ENCODE measurements at regions not wholly inside any gene's neighbourhood (a gene's known extent, or its start where the extent isn't known, plus 50 kb on each side); places are given as distances from the start of the nearest gene placed in this dataset.

- TF ChIP-seq POLR2A (IDR thresholded peaks at IDR 0.05) (no peak), CTCF (IDR thresholded peaks at IDR 0.05) (no peak)
Observed at GRCh38 chr4:26106776-26107175, 192.8 kb downstream of the SMIM20 start.

All from tibial nerve (tissue), 3 donors.